Stimulated activated CD4-positive, alpha-beta T cell treated with anti-CD3 and anti-CD28 coated beads, TNF-alpha, amount 100 ng/mL, for 1 hour (primary cell): ENCODE measurements at regions not wholly inside any gene's neighbourhood (a gene's known extent, or its start where the extent isn't known, plus 50 kb on each side); places are given as distances from the start of the nearest gene placed in this dataset.

Experiments used
- DNase-seq, 3 donors: peaks; one replicate each; pipeline ENCODE4 v3.0.0-alpha.2; 2020; ENCODE audit warnings: low read depth in 3 of 3, low spot score in 1 of 3

DNA sequence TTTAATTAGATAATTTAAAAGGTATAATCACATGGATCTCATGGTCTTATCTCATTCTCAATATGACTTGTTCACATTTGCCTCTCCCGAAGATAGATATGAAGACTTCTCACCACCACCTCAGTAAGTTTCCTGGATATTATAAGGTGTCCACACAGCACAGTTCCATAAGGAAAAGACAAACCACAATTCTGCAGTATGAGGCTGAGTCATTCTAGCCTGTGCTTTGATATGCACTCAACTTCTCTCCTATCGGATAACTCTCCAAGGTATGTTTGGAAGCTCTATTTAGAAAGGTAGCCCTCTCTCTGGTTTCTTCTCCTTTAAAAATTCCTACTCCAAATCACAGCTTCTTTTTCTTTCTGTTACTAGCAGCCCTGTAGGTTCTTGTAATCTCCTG lies 612.8 kb downstream of the ZPLD1 start:
- DNase-seq: no peak

GRCh38 chr3:103048068-103048722 lies 613.4 kb downstream of the ZPLD1 start:
- DNase-seq: no peak

- DNase-seq: no peak
Measured at GRCh38 chr3:103052236-103052830, 617.5 kb downstream of the ZPLD1 start.

DNA sequence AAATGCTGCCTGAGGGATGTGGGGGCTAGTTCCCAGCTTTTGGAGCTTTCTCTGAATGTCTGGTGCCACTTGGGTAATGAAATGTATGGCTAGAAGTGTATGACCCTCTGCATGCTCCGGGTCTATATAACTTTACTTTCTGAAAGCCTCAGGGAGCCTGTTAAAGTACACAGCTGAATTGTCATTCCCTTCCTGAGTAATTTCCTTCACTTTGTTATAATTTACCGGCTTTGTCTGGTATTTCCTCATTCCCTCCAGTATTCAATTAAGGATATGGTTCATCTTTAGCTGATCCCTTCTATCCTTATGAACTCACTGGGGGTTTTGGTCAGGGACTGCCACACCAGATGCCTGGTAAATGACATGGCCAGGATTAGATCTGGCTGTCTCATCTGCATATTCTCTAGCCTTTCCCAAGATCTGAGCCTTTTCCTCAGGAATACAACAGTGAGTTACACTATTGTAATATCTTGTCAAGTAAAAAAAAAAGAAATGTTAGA lies 620.3 kb downstream of the ZPLD1 start:
- DNase-seq: no peak

- DNase-seq: no peak
Measured at GRCh38 chr3:103056542-103056941, 621.7 kb downstream of the ZPLD1 start.

DNA sequence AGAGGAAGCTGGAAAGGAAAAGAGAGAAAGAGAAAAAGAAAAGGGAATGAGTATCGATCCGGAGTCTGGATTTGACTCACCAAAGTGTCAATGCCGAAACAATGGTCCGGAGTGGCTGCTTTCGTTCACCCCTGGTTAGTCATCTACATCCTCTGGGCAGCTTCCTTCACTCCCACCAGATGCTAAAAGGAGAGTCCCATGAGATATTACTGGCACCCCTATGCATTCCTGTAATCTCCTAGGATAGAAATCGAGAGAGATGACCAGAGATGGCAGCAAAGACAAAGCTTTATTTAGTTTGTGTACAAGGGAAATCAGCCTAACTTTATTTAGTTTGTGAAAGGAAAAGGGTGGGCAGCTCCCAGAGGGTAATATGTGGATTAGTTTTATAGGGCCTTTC lies 622.2 kb downstream of the ZPLD1 start:
- no peak for DNase-seq

GRCh38 chr3:103057487-103057886 lies 622.7 kb downstream of the ZPLD1 start:
- no peak for DNase-seq

DNA sequence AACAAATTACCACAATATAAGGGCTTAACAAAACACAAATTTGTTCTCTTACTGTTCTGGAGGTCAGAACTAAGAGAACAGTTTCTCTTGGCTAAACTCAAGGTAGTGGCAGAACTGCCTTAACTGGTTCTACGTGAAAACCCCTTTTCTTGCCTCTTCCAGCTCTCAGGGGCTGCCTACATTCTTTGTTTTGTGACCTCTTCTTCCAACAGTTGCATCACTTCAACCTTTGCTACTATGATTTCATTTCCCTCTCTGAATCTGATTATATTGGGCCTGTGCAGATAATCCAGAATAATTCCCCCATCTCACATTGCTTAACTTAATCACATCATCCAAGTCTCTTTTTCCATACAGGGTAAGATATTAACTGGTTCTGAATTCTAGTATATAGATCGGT lies 624.6 kb downstream of the ZPLD1 start:
- no peak for DNase-seq

DNA sequence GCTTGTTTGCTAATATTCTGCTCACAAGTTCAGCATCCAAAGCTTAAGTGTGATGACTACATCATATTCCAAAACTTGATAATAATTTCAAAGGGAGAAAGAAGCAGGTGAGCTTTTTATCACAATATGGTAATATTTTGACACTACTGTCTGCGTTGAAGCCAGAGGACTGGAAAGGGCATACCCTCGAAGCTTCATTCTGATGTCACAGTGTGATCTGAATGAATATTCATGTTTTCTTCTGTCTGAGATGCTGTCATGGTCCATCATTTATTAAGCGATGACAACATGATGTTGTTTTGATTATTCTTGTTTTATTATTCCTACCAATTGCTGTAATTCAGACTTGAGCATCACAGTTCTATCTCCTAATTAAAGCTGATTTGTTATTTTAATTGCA lies 625.4 kb downstream of the ZPLD1 start:
- no peak for DNase-seq

DNA sequence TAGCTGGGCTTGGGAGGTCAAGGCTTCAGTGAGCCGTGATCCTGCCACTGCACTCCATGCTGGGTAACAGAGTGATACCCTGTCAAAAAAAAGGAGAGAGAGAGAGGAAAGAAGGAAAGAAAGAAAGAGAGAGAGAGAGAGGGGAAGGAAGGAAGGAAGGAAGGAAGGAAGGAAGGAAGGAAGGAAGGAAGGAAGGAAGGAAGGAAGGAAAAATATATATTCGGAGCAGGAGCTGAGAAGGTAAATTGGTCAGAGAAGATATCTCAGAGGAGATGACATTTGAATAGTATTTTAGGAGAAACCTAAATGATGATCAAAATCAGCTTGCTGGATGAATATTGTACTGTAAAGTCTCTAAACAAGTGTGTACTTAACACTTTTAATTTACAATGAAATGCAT lies 633.1 kb downstream of the ZPLD1 start:
- no peak for DNase-seq

GRCh38 chr3:103075282-103075681 lies 640.5 kb downstream of the ZPLD1 start:
- DNase-seq: no peak

GRCh38 chr3:103077910-103078309 lies 643.1 kb downstream of the ZPLD1 start:
- no peak for DNase-seq

DNA sequence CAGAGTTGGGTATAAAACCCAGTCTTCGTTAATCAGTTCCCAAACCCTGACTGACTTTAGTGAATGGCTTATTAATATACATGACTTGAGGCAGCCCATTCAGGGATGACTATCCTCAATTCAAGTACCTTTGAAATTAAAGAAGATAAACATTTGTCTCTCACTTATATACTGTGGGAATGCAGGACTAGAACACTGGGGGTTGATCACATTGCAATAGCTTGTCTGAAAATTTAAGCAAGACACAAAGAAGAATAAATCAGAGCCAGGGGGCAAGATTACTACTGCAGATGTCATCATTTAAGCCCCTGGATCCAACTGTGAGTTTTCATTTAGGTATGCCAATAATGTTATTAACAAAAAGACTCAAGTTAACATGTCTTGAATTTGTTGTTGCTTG lies 647.7 kb downstream of the ZPLD1 start:
- DNase-seq: no peak

GRCh38 chr3:103083848-103084631 lies 649.2 kb downstream of the ZPLD1 start:
- no peak for DNase-seq

DNA sequence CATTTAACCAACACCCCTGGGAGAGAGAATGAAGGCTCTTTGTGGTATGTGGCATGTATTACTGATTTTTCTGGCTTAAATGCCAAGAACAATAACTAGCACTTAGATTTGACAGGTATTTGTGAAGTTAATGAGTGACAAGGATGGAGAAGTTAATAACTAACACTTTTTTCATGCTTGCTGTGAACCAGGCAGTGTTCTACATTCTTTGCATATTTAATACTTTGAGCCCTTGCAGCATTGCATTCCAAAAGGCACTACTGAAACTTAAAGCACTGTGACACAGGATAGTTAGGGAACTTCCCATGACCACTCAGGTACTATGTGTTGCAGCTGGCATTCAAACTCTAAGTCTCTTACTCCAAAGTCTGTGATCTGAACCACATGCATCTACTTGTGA lies 650.6 kb downstream of the ZPLD1 start:
- DNase-seq: no peak

DNA sequence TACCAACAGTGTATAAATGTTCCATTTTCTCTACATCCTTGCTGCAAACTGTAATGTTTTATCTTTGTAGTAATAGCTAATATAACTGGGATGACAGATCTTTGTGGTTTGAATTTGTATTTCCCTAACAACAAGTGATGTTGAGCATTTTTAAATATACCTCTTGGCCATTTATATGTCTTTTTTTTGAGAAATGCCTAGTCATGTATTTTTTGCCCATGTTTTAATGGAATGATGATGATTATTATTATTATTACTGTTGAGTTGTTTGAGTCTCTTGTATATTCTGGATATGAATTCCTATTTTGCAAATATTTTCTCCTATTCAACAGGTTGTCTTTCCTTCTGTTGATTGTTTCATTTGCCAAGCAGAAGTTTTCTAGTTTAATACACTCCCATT lies 654.9 kb downstream of the ZPLD1 start:
- no peak for DNase-seq

DNA sequence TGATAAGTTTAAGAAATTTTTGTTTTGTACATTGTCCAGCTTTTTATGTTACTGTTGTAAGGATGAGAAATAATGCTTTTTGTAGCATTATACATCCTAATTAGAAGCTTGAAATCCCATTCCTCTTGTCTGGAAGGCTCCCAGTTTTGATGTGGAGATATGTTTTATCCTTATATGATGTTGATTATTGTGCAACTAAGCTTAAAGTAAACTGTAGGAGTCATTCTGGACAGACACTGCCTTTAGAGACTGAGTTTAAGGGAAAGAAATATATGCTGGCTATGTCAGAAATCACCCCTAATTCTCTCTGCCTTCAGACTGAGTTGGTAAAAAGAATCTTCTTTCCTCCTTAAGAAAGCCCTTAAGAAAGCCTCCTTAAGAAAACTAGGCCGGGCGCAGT lies 670.4 kb downstream of the ZPLD1 start:
- DNase-seq: no peak

- DNase-seq: no peak
Measured at GRCh38 chr3:103112273-103112672, 677.5 kb downstream of the ZPLD1 start.

- no peak for DNase-seq
Measured at GRCh38 chr3:103126115-103126514, 691.3 kb downstream of the ZPLD1 start.

DNA sequence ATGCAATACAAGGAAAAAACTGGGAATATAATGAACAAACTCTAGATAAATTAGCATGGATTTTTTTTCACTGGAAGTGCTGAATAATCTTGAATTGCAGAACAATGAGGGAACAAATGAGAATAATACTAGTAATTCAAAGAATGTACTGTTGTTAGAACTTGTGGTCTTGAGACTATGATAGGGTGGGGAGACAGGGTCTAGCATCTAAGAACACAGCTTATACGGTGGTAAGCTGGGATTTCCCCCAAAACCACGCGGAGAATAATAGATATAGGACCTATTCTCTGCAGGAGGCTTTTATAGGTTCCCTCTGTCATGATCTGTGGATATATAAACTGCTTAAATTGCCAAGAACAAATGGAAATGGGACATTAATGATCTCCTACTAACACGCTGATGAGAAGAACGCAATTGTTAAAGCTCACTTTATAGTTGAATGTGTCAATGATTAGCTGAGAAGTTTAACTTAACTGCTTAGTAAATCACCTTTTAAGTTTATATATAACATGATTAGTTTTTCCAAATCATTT lies 692.3 kb downstream of the ZPLD1 start:
- DNase-seq: no peak

GRCh38 chr3:103127737-103128136 lies 692.9 kb downstream of the ZPLD1 start:
- no peak for DNase-seq
